ENCODE measurements at regions not wholly inside any gene's neighbourhood (a gene's known extent, or its start where the extent isn't known, plus 50 kb on each side); places are given as distances from the start of the nearest gene placed in this dataset.
"Not testable (repeated sequence)": the region's sequence is repeated elsewhere in the genome, so short reads cannot be mapped to it uniquely, and the experiment has no call there.

DNA sequence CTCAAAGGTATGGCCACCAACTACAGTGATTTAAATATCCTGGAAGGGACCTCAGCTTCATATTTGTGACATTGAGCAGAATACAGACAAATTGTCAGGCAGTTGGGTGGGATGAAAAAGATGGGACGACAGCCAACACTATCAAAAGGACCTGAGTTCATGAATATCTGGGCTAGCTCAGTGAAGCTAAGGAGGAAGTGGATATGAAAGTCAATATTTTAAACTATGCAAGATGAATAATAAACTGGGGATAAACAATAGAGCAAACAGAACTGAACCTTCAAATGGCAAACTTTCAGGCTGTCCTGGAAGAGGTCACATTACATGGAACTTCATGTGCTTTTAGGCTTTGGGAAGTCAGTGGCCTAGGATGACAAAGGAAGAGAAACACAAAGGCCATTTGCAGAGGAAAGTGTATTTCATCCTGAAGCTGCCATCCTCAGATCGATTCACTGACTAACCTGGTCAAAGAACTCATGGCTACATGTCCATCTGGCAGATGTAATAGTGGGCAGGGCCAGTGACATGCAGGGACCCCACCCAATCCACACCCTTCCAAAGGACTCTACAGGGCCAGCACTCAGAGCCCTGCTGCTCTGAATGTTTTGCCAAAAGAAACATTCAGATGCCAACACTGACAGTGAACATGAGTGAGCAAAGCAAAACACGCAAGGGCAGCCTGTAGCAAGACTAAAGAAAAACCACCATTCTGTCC, 175.7 kb downstream of the ETAA1 start:
- no peak for DNase-seq

DNA sequence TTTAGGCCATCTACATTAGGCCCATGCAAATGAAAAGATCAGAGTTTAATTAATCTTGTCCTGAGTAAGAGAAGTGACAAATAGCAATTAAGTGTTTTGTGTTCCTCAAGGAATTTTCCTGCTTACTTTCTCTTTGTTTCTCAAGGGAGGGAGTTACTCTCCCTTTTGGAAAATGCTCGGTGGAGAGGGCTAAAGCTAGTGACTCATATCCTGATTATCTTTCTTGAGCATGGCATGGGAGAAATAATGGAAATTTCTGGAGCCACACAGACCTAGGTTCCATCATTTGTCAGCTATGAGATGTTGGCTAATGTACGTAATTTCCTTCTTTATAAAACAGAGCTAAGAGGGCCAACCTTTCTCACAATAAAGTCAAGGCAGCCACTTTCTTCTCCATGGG, 177.1 kb downstream of the ETAA1 start:
- DNase-seq: no peak

DNA sequence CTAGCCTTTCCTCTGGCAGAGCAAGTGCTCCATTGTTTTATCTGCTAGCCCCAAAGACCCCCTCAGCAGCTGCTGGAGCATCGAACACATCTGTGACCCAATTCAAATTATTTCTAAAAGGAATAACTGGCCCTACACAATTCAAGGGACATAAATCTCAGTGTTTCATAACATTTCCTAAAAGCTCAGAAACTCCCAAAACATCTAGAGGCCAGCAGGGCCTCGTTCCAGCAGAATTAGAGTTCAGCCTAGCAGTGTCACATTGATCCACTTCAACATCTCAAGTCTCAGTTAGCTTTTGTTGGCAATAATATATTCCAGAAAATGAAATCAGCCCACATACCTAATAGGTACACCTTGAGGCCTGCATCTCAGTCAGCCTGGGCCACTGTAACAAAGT, 179.1 kb downstream of the ETAA1 start:
- DNase-seq: no peak

DNA sequence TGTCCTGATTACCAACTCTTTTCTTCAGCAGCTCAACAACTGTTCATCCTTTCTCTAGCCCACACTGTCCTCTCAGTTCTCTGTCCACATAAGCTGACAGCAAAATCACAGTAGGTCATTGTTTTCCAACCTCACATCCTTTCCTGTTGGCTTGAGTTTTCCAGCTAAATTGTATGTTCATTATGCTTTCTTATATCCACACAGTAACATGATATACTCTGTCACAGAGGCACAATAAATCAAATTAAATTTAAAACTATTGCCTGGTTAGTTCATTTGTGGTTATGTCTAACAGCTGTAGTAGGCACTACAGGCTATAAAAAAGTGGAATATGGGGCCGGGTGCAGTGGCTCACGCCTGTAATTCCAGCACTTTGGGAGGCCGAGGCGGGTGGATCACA, 179.9 kb downstream of the ETAA1 start:
- DNase-seq: no peak

DNA sequence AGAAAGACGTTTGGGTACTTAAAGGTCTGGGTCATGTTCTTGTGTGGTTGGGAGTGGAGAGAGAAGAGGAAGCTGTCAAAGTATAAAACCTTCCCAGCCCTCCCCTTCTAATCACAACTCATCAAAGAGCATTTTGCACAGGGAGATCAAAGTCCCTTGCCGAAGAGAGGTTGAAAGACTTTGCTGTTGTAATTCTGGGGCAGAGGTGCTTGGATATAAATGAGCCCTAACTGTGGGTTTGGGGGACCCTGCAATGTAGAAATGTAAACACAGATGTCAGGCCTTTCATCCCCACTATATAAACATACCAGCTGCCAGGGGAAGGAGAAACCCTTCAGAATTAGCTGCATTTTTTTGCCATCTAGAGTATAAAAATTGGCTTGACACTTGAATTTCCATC, 182.1 kb downstream of the ETAA1 start:
- no peak for DNase-seq

DNA sequence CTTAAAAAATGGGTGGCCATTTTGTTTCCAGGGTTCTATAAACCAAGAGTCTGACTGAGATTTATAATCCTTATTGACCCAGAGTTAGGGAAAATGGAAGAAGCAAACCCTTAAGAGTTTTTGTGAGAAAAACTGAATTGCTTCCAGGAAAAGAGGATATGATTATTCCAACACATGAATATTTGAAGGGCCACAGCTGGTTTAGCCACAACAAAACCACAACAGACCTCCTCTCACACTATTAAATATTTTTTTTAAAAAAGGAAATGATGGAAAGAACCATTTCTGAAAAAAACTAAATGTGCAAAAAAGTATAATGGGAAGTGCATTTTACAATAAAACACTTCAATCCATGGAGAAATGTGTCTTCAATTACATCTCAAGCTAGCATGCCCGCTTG, 182.7 kb downstream of the ETAA1 start:
- no peak for DNase-seq

DNA sequence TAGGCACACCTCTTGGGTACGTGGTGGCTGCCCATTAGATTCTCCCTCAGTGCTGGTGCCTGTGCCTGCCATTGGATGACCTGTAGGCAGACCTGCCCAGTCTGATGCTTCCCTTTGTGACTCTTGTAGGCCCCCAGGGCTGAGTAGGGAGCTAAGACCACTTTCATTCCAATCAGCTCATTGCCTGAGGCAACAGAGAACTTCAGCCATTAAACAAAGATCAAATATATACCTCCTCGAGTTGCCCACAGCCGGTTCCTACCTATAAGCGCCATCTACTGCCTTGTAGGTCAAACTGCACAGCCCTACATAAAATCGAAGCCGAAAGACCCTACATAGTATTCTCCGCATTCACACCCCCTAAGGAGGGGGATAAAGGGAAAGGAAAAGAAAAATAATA, 184.6 kb downstream of the ETAA1 start:
- no peak for DNase-seq

DNA sequence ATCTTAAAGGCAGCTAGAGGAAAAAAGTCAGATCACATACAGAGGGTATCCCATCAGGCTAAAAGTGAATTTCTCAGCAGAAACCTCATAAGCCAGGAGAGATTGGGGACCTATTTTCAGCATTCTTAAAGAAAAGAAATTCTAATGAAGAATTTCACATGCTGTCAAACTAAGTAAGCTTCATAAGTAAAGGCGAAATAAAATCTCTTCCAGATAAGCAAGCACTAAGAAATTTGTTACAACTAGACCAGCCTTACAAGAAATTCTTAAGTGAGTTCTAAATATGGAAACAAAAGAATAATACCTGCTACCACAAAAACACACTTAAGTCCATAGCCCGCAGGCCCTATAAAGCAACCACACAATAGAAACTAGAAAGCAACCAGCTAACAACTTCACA, 186.1 kb downstream of the ETAA1 start:
- DNase-seq: no peak

DNA sequence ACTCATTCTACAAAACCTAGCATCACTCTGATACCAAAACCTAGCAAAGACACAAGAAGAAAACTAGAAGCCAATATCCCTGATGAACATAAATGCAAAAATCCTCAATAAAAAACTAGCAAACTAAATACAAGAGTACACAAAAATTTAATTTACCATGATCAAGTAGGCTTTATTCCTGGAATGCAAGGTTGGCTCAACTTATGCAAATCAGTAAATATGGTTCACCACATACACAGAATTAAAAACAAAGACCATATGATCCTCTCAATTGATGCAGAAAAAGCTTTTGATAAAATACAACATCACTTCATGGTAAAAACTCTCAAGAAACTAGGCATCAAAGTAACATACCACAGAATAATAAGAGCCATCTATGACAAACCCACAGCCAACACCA, 188.3 kb downstream of the ETAA1 start:
- no peak for DNase-seq

DNA sequence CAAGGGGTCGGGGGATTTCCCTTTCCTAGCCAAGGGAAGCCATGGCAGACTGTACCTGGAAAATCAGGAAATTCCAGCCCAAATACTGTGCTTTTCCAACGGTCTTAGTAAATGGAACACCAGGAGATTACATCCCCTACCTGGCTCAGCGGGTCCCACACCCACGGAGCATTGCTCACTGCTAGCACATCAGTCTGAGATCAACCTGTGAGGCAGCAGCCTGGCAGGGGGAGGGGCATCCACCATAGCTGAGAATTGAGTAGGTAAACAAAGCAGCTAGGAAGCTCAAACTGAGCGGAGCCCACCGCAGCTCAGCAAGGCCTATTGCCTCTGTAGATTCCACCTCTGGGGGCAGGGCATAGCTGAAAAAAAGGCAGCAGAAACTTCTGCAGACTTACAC, 192.0 kb downstream of the ETAA1 start:
- not testable (repeated sequence) for DNase-seq

DNA sequence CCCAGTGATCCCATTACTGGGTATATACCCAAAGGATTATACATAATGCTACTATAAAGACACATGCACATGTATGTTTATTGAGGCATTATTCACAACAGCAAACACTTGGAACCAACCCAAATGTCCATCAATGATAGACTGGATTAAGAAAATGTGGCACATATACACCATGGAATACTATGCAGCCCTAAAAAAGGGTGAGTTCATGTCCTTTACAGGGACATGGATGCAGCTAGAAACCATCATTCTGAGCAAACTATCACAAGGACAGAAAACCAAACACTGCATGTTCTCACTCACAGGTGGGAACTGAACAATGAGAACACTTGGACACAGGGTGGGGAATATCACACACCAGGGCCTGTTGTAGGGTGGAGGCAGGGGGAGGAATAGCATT, 197.4 kb downstream of the ETAA1 start:
- not testable (repeated sequence) for DNase-seq

DNA sequence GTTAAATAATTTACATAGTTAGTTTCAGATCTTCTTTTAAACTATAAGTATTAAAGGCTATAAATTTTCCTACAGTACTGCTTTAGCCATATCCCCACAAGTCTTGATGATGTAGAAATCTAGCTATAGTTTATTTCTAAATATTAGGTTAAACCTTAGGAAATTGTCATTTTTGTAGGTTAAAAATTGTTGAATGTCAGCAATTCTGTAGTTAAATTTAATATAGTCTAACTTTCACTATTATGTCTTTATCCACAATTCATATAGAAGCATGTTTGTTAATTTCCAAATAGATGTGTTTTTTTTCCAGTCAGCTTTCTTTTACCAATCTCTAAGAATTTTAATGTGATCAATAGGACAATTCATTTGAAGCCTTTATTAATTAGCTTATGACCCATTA, 199.7 kb downstream of the ETAA1 start:
- no peak for DNase-seq

DNA sequence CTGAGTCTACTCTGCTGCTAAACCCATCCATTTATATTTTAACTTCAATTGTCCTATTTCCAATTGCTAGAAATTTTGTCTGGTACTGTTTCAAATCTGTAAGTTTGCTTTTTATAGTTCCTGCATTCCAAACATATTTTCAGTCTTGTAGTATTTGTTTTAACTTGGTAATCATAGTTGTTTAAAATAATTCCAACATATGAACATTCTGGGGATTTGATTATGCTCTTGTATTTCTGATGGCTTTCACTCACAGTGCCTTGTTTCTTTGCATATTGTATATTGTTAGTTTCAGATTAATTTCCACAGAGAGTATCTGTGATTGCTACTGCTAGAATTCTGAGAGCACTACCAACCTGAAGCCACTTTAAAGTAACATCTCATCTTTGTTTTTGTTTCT, 202.4 kb downstream of the ETAA1 start:
- DNase-seq: no peak

DNA sequence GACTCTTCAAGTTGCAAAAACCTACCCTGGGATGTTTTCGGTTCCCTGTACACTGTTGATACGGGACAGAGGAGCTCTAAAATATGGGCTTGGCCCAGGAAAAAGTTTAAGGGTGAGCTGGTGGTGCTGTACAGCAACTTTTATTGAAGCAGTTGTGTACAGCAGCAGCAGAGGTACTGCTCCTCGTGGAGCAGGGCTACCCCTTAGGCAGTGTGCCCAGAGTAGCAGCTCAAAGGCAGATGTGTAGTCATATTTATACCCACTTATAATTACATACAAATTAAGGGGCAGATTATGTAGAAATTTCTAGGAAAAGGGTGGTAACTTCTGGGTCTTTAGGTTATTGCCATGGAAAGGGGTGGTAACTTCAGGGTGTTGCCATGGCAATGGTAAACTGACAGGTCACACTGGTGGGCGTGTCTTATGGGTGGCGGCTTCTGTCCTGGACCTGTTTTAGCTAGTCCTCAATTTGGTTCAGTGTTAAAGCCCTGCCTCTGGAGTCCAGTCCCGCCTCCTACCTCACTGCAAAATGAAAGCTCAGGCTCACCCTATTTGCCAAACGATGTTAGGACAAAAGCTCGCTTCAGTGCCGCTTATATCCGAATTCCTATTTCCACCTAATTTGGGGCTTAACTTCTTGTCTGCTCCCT, 203.2 kb downstream of the ETAA1 start:
- DNase-seq: no peak

DNA sequence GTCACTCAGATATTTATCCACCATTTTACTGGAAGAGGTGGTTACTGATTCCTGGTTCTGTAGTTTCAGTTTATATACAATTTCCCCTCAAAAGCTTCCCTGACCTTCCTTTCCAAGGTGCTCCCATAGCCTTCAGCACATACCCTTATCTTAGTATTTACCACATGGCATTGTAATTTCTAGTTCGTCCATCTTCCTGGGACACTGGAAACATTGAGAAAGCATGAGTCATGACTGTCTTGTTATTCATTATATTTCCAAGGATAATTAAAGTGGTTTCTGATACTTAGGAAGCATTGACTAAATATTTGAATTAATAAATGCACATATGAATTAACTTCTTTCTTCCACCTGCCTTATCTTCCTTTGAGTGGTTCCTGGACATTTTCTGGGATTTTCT, 203.8 kb downstream of the ETAA1 start:
- no peak for DNase-seq

DNA sequence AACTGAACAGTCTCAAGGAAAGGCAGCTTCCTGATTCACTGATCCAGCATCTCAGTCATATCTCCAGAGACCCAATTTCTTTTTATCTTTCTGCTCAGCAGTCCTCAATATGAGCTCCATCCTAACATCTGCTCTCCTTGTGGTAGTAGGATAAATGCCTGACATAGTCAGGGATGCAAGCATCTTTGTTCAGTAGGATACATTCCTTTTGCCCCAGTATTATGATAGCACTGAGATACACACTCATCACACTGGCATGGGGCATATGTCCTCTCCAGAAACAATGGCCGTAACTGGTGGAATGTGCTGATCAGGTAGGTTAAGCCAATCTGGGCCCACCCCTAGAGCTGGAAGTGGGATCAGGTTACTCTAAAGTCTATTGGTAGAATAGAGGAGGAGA, 207.2 kb downstream of the ETAA1 start:
- DNase-seq: no peak

DNA sequence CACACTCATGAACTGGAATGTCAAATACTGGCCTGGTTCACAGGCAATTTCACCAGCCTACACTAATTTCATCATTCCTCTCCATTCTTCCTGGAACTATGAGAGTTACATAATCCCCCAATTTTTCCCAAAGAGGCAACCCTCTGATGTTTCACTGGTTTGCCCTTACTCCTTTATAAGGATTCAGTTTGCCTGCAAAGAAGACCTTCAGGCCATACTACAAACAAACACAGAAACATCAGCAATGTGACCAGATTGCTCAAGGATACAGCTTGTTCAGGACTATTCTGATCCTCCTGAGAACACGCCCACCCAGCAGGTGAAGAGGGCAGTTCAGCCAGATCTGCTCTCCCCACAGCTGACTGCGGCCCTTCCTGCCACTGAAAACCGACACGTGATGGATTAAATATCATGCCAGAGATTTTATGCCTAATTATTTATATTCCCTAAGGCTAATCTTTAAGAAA, 215.5 kb downstream of the ETAA1 start:
- no peak for DNase-seq

DNA sequence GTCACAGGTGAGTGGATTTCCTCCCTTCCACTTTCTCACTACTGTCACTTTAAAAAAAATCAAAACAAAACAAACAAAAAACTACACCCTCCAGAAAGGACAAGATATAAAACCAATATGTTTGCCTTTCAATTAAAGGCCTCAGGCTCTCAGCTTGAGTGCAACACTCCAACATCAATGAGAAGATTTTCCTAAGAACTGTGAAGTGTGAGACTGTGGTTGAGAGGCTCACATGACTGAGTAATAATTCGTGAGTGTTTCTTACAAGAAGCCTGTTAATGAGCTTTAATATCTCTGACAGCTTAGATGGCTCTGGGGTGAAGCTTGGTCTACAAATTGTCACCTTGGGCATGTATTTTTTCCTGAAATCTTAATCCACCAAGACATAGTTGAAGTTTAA, 216.1 kb downstream of the ETAA1 start:
- DNase-seq: no peak

DNA sequence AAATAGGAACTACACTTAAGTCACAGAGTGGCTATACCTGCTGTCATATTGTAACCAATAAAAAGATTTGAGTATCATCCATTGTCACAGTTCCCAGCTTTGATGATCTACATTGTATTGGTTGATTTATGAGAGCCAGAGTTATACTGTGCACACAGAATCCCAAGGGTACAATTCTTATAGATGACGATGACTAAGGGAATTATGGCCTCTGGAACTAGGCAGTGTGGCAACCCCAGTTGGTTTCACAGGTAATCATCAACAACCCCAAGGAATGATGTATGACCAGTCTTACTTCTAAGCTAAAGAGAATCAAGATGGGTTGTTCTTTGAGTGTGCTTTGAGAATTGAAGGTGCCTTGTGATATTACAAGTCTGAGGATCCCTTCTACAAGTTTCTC, 217.3 kb downstream of the ETAA1 start:
- no peak for DNase-seq

DNA sequence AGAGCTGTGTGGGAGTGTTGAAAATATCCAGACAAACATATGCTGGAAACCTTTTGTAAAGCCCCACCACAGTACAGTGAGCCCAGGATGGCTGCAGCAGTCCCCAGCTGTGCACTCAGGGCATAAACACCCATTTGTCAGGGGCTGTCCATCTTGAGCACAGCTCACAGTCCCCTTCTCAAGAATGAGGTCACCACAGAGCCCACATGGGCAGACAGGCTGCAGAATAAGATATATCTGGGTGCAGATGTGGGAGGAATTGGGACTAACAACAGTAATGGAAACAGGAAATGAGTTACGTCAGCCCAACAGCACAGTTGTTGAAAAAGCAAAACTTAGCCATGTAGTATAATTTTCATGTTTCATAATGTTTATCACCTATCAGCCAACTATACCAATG, 219.6 kb downstream of the ETAA1 start:
- DNase-seq: no peak

DNA sequence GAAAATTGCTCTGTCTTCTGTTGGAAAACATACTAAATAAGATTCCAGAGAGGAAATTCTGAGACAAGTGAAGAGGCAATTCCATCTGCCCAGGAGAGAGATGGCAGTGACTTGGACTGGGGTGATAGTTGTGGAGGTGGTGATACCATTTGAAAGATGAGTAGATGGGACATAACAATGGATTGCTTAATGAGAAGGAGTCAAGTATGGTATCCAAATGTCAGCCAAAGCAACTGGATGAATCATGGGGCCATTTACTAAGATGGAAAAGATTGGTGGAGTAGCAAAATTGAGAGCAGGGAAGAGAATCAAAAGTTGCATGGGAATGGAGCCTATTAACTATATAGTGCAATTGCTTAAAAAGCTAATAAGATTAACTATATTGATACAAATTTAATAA, 222.1 kb downstream of the ETAA1 start:
- no peak for DNase-seq

DNA sequence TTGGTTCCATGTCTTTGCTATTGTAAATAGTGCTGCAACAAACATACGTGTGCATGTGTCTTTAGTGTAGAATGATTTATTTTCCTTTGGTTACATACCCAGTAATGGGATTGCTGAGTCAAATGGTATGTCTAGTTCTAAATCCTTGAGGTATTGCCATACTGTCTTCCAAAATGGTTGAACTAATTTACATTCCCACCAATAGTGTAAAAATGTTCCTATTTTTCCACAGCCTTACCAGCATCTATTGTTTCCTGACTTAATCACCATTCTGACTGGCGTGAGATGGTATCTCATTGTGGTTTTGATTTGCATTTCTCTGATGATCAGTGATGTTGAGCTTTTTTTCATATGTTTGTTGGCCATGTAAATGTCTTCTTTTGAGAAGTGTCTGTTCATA, 226.6 kb downstream of the ETAA1 start:
- not testable (repeated sequence) for DNase-seq

DNA sequence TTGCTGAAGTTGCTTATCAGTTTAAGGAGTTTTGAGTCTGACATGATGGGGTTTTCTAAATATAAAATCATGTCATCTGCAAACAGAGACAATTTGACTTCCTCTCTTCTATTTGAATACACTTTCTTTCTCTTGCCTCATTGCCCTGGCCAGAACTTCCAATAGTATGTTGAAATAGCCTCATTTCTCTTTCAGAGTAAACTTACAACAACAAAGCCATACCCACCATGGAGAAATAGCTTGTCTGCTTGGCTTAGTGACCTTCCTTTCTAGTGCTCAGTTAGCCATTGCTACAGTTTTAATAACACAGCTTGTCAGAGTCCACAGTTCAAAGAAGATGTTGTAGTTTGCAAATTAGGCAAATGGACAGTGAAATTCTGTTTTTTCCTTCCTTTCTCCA, 228.0 kb downstream of the ETAA1 start:
- DNase-seq: no peak

DNA sequence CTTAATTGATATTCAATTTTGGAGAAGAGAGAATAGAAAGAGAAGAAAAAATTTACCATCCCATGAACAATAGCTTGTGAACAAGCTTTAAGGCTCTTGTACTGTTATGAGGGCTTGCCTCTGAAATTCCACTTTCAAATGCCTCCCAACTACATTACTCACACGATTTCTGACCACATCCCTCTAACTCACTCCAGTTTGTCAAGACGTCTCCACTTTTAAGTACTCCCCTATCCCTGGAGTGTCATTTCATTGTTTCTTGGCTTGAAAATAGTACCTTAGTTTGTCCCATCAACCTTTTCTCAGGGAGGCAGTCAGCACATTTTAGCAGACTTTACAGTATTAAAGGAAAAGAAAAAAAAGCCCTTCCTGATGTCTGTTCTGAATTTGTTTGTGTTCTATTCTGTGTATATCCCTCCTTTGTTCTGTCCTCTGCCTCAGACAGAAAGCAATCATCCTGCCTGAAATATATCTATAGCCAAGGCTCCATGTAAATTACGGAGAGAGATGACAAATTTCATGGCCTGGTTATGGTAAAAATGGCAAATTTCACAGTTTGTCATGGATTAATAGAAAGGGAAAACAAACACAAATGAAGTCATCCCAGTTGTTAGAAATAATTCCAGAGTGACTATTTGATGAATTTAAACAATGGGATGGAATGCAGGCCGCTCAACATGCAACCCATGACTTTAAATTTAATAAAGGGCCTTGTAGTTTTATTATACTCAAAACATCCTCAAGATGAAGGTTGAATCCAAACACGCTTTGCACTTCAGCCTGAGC, 228.8 kb downstream of the ETAA1 start:
- no peak for DNase-seq

Data from NCI-H510A (cell line).